WTC11 (cell line): ENCODE measurements at regions not wholly inside any gene's neighbourhood (a gene's known extent, or its start where the extent isn't known, plus 50 kb on each side); places are given as distances from the start of the nearest gene placed in this dataset.

Source experiments
- ATAC-seq: fragments of 200-7000 bp; cut with Tn5 transposase; 2 replicates; pipeline ENCODE4 v1.10.0; 2021; ENCODE audit warnings: mild to moderate bottlenecking, moderate library complexity
- CTCF ChIA-PET: fragments of 300-600 bp; sonication (Branson Sonifier 250); formaldehyde crosslinking; loops from one replicate; lab custom pipeline; 2021; ENCODE audit warnings: antibody characterized with exemption; lab: Charles Lee
- POLR2A ChIA-PET: fragments of 350-600 bp; sonication (Branson Sonifier 250); formaldehyde crosslinking; loops from one replicate; lab custom pipeline; 2021; ENCODE audit warnings: antibody characterized with exemption; lab: Charles Lee
- DNase-seq: peaks from one replicate; pipeline ENCODE4 v3.0.0; 2021; ENCODE audit warnings: low spot score
- H3K27ac Mint-ChIP-seq: 2 replicates; pipeline ENCODE4 v1.8.0; 2021; ENCODE audit warnings: mixed read lengths
- H3K27me3 Mint-ChIP-seq: 2 replicates; pipeline ENCODE4 v1.8.0; 2021; ENCODE audit warnings: low read depth, mild to moderate bottlenecking, moderate library complexity, mixed read lengths
- H3K36me3 Mint-ChIP-seq: 2 replicates; pipeline ENCODE4 v1.8.0; 2021; ENCODE audit warnings: mixed read lengths
- H3K4me1 Mint-ChIP-seq: 2 replicates; pipeline ENCODE4 v1.8.0; 2022; ENCODE audit warnings: mixed read lengths
- H3K4me3 Mint-ChIP-seq: 2 replicates; pipeline ENCODE4 v1.8.0; 2021; ENCODE audit warnings: mild to moderate bottlenecking, moderate library complexity, mixed read lengths
- H3K9me3 Mint-ChIP-seq: 2 replicates; pipeline ENCODE4 v1.8.0; 2021; ENCODE audit warnings: mixed read lengths
- CREM ChIP-seq: sonication (generic); formaldehyde crosslinking; IDR thresholded peaks from 2 replicates; pipeline ENCODE4 v1.8.1; 2022; ENCODE audit warnings: mild to moderate bottlenecking, missing genetic modification reagents, moderate library complexity
- FOXP1 ChIP-seq: sonication (generic); formaldehyde crosslinking; IDR thresholded peaks from 2 replicates; pipeline ENCODE4 v1.8.0; 2022; ENCODE audit warnings: missing genetic modification reagents, mild to moderate bottlenecking, moderate library complexity, borderline replicate concordance
- GRHL2 ChIP-seq: fragments of 250-450 bp; sonication (Bioruptor Pico); IDR thresholded peaks from 2 replicates; pipeline ENCODE4 v1.8.0; 2022; ENCODE audit warnings: mild to moderate bottlenecking, moderate library complexity; ENCODE audit not compliant: insufficient replicate concordance, severe bottlenecking
- JUN ChIP-seq: sonication (generic); formaldehyde crosslinking; IDR thresholded peaks from 2 replicates; pipeline ENCODE4 v1.8.0; 2023; ENCODE audit warnings: mild to moderate bottlenecking, missing genetic modification reagents
- MYBL2 ChIP-seq: sonication (generic); formaldehyde crosslinking; IDR thresholded peaks from 2 replicates; pipeline ENCODE4 v1.8.1; 2023; ENCODE audit warnings: mild to moderate bottlenecking, moderate library complexity, missing genetic modification reagents
- NFATC4 ChIP-seq: fragments of 250-450 bp; sonication (Bioruptor Pico); IDR thresholded peaks from 2 replicates; pipeline ENCODE4 v1.9.0; 2021; ENCODE audit warnings: mild to moderate bottlenecking
- NR3C1 ChIP-seq: sonication (generic); formaldehyde crosslinking; conservative IDR thresholded peaks from 2 replicates; pipeline ENCODE4 v1.8.1; 2023; ENCODE audit warnings: low read depth, mild to moderate bottlenecking, missing genetic modification reagents
- PRRX2 ChIP-seq: fragments of 250-450 bp; sonication (Bioruptor Pico); IDR thresholded peaks from 2 replicates; pipeline ENCODE4 v1.8.0; 2021; ENCODE audit warnings: mild to moderate bottlenecking
- RELA ChIP-seq: sonication (generic); formaldehyde crosslinking; IDR thresholded peaks from 2 replicates; pipeline ENCODE4 v1.8.1; 2022; ENCODE audit warnings: missing genetic modification reagents, mild to moderate bottlenecking, borderline replicate concordance
- TEAD4 ChIP-seq: sonication (generic); formaldehyde crosslinking; IDR thresholded peaks from 2 replicates; pipeline ENCODE4 v1.8.0; 2022; ENCODE audit warnings: mild to moderate bottlenecking, missing genetic modification reagents
- ZNF138 ChIP-seq: sonication (generic); formaldehyde crosslinking; conservative IDR thresholded peaks from 2 replicates; pipeline ENCODE4 v1.8.1; 2022; ENCODE audit warnings: mild to moderate bottlenecking, moderate library complexity, missing genetic modification reagents
- ZNF219 ChIP-seq: sonication (generic); formaldehyde crosslinking; IDR thresholded peaks from 2 replicates; pipeline ENCODE4 v1.8.0; 2023; ENCODE audit warnings: missing genetic modification reagents, mild to moderate bottlenecking, borderline replicate concordance
- ZNF232 ChIP-seq: sonication (generic); formaldehyde crosslinking; IDR thresholded peaks from 2 replicates; pipeline ENCODE4 v1.8.0; 2022; ENCODE audit warnings: mild to moderate bottlenecking, missing genetic modification reagents
- ZNF317 ChIP-seq: sonication (generic); formaldehyde crosslinking; IDR thresholded peaks from 2 replicates; pipeline ENCODE4 v1.8.1; 2023; ENCODE audit warnings: low read depth, mild to moderate bottlenecking, moderate library complexity, missing genetic modification reagents, borderline replicate concordance
- TF ChIP-seq, protein P1 (sequence below): fragments of 250-450 bp; sonication (Bioruptor Pico); IDR thresholded peaks from 2 replicates; pipeline ENCODE4 v1.9.0; 2021; ENCODE audit warnings: mild to moderate bottlenecking, borderline replicate concordance
- TF ChIP-seq, protein P2 (sequence below): sonication (generic); formaldehyde crosslinking; IDR thresholded peaks from 2 replicates; pipeline ENCODE4 v1.8.0; 2022; ENCODE audit warnings: missing genetic modification reagents
- TF ChIP-seq, protein P3 (sequence below): sonication (generic); formaldehyde crosslinking; IDR thresholded peaks from 2 replicates; pipeline ENCODE4 v1.8.0; 2022; ENCODE audit warnings: mild to moderate bottlenecking, missing genetic modification reagents
- TF ChIP-seq, protein P4 (sequence below): sonication (generic); formaldehyde crosslinking; conservative IDR thresholded peaks from 2 replicates; pipeline ENCODE4 v1.8.1; 2023; ENCODE audit warnings: mild to moderate bottlenecking, low read depth, missing genetic modification reagents, moderate library complexity
- TF ChIP-seq, protein P5 (sequence below): sonication (generic); formaldehyde crosslinking; IDR thresholded peaks from 2 replicates; pipeline ENCODE4 v1.8.1; 2023; ENCODE audit warnings: mild to moderate bottlenecking, missing genetic modification reagents
- TF ChIP-seq, protein P6 (sequence below): fragments of 250-450 bp; sonication (Bioruptor Pico); IDR thresholded peaks from 2 replicates; pipeline ENCODE4 v1.9.0; 2021; ENCODE audit warnings: moderate library complexity, mild to moderate bottlenecking, inconsistent platforms, borderline replicate concordance

DNA sequence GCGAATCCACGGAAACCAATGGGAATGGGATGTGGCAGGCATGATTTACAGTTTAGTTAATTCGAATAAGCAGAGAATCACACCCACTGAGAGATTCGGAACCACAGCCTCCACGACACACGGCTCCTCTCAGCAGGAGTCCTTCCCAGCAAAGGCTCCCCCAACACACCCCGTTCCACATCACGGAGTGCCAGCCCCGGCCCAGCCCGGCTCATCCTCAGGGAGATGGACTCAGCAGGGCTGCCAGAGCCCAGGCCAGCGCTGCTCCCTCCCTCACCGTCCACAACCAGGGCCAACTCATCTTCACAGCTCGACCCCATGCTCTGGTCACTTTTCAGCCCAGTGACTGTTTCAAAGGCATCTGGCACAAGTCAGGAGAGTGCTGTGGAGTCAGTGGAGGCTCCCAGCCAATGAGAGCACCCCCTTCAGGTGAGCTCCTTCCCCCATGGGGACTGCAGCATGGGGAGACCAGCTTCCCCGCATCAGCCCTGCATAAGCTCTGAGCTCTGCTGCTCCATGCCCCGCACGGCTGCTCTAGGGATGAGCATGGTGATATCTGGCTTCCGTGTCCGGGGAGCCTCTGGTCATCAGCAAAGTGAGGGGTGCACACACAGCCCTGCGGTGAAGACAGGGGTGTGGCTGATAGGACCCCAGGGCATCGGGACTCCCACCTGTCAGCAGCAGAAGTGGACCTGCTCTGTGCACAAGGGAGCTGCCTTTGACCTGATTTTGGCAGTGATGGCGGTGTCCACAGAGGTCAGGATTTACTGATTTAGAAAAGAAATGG lies 238.8 kb upstream of the SFSWAP start:
- no peak overlapping the region for H3K4me3 Mint-ChIP-seq
- peaks cover 5% of the 10 kb centered on the region; the same call in 1 of the 2 replicates for H3K4me1 Mint-ChIP-seq
- peaks cover 8% of the 10 kb centered on the region for H3K9me3 Mint-ChIP-seq
- no peak for DNase-seq
- POLR2A ChIA-PET: no interaction called here
- ATAC-seq: peak; percentile 15; the same call in 1 of the 2 replicates
- no peak for TF ChIP-seq NR3C1 (CRISPR knock-in tag)
- no peak for TF ChIP-seq JUN (CRISPR knock-in tag)
- TF ChIP-seq NFATC4: no peak
- TF ChIP-seq CREM: no peak
- no peak for TF ChIP-seq ZNF219 (CRISPR knock-in tag)
- TF ChIP-seq PRRX2 (CRISPR knock-in tag): no peak
- TF ChIP-seq, protein P1, sequence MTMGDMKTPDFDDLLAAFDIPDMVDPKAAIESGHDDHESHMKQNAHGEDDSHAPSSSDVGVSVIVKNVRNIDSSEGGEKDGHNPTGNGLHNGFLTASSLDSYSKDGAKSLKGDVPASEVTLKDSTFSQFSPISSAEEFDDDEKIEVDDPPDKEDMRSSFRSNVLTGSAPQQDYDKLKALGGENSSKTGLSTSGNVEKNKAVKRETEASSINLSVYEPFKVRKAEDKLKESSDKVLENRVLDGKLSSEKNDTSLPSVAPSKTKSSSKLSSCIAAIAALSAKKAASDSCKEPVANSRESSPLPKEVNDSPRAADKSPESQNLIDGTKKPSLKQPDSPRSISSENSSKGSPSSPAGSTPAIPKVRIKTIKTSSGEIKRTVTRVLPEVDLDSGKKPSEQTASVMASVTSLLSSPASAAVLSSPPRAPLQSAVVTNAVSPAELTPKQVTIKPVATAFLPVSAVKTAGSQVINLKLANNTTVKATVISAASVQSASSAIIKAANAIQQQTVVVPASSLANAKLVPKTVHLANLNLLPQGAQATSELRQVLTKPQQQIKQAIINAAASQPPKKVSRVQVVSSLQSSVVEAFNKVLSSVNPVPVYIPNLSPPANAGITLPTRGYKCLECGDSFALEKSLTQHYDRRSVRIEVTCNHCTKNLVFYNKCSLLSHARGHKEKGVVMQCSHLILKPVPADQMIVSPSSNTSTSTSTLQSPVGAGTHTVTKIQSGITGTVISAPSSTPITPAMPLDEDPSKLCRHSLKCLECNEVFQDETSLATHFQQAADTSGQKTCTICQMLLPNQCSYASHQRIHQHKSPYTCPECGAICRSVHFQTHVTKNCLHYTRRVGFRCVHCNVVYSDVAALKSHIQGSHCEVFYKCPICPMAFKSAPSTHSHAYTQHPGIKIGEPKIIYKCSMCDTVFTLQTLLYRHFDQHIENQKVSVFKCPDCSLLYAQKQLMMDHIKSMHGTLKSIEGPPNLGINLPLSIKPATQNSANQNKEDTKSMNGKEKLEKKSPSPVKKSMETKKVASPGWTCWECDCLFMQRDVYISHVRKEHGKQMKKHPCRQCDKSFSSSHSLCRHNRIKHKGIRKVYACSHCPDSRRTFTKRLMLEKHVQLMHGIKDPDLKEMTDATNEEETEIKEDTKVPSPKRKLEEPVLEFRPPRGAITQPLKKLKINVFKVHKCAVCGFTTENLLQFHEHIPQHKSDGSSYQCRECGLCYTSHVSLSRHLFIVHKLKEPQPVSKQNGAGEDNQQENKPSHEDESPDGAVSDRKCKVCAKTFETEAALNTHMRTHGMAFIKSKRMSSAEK (CRISPR knock-in tag): no peak
- TF ChIP-seq TEAD4 (CRISPR knock-in tag): no peak
- TF ChIP-seq ZNF232 (CRISPR knock-in tag): no peak
- TF ChIP-seq ZNF317: no peak
- TF ChIP-seq, protein P2, sequence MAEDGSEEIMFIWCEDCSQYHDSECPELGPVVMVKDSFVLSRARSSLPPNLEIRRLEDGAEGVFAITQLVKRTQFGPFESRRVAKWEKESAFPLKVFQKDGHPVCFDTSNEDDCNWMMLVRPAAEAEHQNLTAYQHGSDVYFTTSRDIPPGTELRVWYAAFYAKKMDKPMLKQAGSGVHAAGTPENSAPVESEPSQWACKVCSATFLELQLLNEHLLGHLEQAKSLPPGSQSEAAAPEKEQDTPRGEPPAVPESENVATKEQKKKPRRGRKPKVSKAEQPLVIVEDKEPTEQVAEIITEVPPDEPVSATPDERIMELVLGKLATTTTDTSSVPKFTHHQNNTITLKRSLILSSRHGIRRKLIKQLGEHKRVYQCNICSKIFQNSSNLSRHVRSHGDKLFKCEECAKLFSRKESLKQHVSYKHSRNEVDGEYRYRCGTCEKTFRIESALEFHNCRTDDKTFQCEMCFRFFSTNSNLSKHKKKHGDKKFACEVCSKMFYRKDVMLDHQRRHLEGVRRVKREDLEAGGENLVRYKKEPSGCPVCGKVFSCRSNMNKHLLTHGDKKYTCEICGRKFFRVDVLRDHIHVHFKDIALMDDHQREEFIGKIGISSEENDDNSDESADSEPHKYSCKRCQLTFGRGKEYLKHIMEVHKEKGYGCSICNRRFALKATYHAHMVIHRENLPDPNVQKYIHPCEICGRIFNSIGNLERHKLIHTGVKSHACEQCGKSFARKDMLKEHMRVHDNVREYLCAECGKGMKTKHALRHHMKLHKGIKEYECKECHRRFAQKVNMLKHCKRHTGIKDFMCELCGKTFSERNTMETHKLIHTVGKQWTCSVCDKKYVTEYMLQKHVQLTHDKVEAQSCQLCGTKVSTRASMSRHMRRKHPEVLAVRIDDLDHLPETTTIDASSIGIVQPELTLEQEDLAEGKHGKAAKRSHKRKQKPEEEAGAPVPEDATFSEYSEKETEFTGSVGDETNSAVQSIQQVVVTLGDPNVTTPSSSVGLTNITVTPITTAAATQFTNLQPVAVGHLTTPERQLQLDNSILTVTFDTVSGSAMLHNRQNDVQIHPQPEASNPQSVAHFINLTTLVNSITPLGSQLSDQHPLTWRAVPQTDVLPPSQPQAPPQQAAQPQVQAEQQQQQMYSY: no peak
- TF ChIP-seq RELA (CRISPR knock-in tag): no peak
- TF ChIP-seq, protein P3, sequence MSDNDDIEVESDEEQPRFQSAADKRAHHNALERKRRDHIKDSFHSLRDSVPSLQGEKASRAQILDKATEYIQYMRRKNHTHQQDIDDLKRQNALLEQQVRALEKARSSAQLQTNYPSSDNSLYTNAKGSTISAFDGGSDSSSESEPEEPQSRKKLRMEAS (CRISPR knock-in tag): no peak
- no peaks in the 10 kb centered on the region for H3K27me3 Mint-ChIP-seq
- CTCF ChIA-PET: interaction anchor here (1.0 kb wide), 1 partner anchor 18 kb away, joined by 6 read pairs; no protein-coding TSS in a partner anchor
- H3K27ac Mint-ChIP-seq: no peak overlapping the region
- H3K36me3 Mint-ChIP-seq: no peaks in the 10 kb centered on the region

DNA sequence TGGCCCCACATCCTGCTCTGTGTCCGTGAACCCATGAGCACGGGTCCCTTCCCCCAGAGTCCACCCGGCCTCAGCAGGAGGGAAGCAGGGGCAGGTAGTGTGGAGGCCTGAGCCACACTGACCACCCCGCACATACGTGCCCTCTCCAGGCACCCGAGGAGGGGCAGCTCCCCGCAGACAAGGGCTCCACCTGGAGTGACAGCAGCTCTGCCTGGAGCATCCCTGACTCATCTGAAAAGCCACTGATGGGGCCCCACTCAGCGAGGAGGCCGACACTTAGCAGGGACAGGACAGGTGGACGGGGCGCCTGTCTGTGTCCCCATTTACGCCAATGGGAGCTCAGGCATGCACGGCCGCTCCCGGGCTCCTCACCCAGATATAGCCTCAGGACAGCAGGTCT lies 237.6 kb upstream of the SFSWAP start:
- H3K9me3 Mint-ChIP-seq: peaks cover 4% of the 10 kb centered on the region; the same call in 1 of the 2 replicates
- H3K27me3 Mint-ChIP-seq: no peaks in the 10 kb centered on the region
- ATAC-seq (no peak), DNase-seq (no peak)
- no peak overlapping the region for H3K27ac Mint-ChIP-seq
- H3K36me3 Mint-ChIP-seq: no peaks in the 10 kb centered on the region
- H3K4me1 Mint-ChIP-seq: peaks cover 5% of the 10 kb centered on the region; the same call in 1 of the 2 replicates
- CTCF ChIA-PET: interaction anchor here (0.9 to 1.4 kb wide), 2 partner anchors 19 to 192 kb away, joined by 3 to 5 read pairs; no protein-coding TSS in a partner anchor
- no peak overlapping the region for H3K4me3 Mint-ChIP-seq
- POLR2A ChIA-PET: interaction anchor here (0.6 kb wide), 1 partner anchor 188 kb away, joined by 4 read pairs; no protein-coding TSS in a partner anchor
- TF ChIP-seq, protein P4, sequence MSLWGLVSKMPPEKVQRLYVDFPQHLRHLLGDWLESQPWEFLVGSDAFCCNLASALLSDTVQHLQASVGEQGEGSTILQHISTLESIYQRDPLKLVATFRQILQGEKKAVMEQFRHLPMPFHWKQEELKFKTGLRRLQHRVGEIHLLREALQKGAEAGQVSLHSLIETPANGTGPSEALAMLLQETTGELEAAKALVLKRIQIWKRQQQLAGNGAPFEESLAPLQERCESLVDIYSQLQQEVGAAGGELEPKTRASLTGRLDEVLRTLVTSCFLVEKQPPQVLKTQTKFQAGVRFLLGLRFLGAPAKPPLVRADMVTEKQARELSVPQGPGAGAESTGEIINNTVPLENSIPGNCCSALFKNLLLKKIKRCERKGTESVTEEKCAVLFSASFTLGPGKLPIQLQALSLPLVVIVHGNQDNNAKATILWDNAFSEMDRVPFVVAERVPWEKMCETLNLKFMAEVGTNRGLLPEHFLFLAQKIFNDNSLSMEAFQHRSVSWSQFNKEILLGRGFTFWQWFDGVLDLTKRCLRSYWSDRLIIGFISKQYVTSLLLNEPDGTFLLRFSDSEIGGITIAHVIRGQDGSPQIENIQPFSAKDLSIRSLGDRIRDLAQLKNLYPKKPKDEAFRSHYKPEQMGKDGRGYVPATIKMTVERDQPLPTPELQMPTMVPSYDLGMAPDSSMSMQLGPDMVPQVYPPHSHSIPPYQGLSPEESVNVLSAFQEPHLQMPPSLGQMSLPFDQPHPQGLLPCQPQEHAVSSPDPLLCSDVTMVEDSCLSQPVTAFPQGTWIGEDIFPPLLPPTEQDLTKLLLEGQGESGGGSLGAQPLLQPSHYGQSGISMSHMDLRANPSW: no peak
- TF ChIP-seq GRHL2: no peak
- TF ChIP-seq, protein P5, sequence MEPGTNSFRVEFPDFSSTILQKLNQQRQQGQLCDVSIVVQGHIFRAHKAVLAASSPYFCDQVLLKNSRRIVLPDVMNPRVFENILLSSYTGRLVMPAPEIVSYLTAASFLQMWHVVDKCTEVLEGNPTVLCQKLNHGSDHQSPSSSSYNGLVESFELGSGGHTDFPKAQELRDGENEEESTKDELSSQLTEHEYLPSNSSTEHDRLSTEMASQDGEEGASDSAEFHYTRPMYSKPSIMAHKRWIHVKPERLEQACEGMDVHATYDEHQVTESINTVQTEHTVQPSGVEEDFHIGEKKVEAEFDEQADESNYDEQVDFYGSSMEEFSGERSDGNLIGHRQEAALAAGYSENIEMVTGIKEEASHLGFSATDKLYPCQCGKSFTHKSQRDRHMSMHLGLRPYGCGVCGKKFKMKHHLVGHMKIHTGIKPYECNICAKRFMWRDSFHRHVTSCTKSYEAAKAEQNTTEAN (CRISPR knock-in tag): no peak
- no peak for TF ChIP-seq FOXP1 (CRISPR knock-in tag)
- TF ChIP-seq, protein P6, sequence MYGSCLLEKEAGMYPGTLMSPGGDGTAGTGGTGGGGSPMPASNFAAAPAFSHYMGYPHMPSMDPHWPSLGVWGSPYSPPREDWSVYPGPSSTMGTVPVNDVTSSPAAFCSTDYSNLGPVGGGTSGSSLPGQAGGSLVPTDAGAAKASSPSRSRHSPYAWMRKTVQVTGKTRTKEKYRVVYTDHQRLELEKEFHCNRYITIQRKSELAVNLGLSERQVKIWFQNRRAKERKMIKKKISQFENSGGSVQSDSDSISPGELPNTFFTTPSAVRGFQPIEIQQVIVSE: no peak
- TF ChIP-seq ZNF138 (CRISPR knock-in tag): no peak
- TF ChIP-seq MYBL2 (CRISPR knock-in tag): no peak
- TF ChIP-seq ZNF317: no peak
